ENCODE measurements at regions not wholly inside any gene's neighbourhood (a gene's known extent, or its start where the extent isn't known, plus 50 kb on each side); places are given as distances from the start of the nearest gene placed in this dataset.
A peak's percentile ranks its signal among the peaks of the same experiment; 100 is the strongest.
"Not testable (repeated sequence)": the region's sequence is repeated elsewhere in the genome, so short reads cannot be mapped to it uniquely, and the experiment has no call there.

GRCh38 chr2:193357508-193357907, 1162.8 kb upstream of the TMEFF2 start:
- H3K4me1 ChIP-seq (ENCODE audit: insufficient read depth, low read length) = no peaks in the 10 kb centered on the region
- H3K79me2 ChIP-seq (ENCODE audit: low read length) = no peaks in the 10 kb centered on the region
- no peak overlapping the region for H3K4me2 ChIP-seq (ENCODE audit: low read length)
- no peak overlapping the region for H3K9ac ChIP-seq (ENCODE audit: low read length)
- no peak for ATAC-seq
- no peaks in the 10 kb centered on the region for H4K20me1 ChIP-seq (ENCODE audit: low read length)
- no peak for DNase-seq
- POLR2A ChIA-PET (ENCODE audit: unreplicated experiment) = no interaction called here
- BruUV-seq (replicated peaks) = no TSS peak
- H3K4me3 ChIP-seq (ENCODE audit: low read length) = no peak overlapping the region
- H3K9me3 ChIP-seq (ENCODE audit: low read length) = no peaks in the 10 kb centered on the region
- CTCF ChIA-PET = no interaction called here
- no peak overlapping the region for H3K27ac ChIP-seq (ENCODE audit: low read length)
- H3K36me3 ChIP-seq (ENCODE audit: low read depth, low read length) = no peaks in the 10 kb centered on the region
- no peak for TF ChIP-seq EZH2 (IDR thresholded peaks at IDR 0.05; ENCODE audit: low read length, unreplicated experiment)
- H3K27me3 ChIP-seq (ENCODE audit: low read length) = no peaks in the 10 kb centered on the region
- intact Hi-C loops (cut with micrococcal nuclease) = no loop called here
- H3K9me2 ChIP-seq (replicated peaks; ENCODE audit: low read length) = no peaks in the 10 kb centered on the region
- no peaks in the 10 kb centered on the region for H3F3A ChIP-seq (ENCODE audit: low read length, unreplicated experiment)
- no peak overlapping the region for H2AFZ ChIP-seq (ENCODE audit: low read length)

GRCh38 chr2:193352665-193353242, 1158.0 kb upstream of the TMEFF2 start:
- H3K9me2 ChIP-seq (replicated peaks; ENCODE audit: low read length); H3F3A ChIP-seq (ENCODE audit: low read length, unreplicated experiment); H3K27ac ChIP-seq (ENCODE audit: low read length); H3K9me3 ChIP-seq (ENCODE audit: low read length); DNase-seq; H3K4me1 ChIP-seq (ENCODE audit: insufficient read depth, low read length); intact Hi-C loops (cut with micrococcal nuclease); H3K36me3 ChIP-seq (ENCODE audit: low read depth, low read length); H3K79me2 ChIP-seq (ENCODE audit: low read length); H3K9ac ChIP-seq (ENCODE audit: low read length); H3K4me2 ChIP-seq (ENCODE audit: low read length); ATAC-seq; H3K27me3 ChIP-seq (ENCODE audit: low read length); POLR2A ChIA-PET (ENCODE audit: unreplicated experiment); CTCF ChIA-PET; H3K4me3 ChIP-seq (ENCODE audit: low read length); H2AFZ ChIP-seq (ENCODE audit: low read length); BruUV-seq (replicated peaks); H4K20me1 ChIP-seq (ENCODE audit: low read length): not testable (repeated sequence)

GRCh38 chr2:193350509-193350908, 1155.8 kb upstream of the TMEFF2 start:
- no peak overlapping the region for H3K9ac ChIP-seq (ENCODE audit: low read length)
- no peaks in the 10 kb centered on the region for H3K79me2 ChIP-seq (ENCODE audit: low read length)
- H3K27ac ChIP-seq (ENCODE audit: low read length) = no peak overlapping the region
- no peaks in the 10 kb centered on the region for H3K36me3 ChIP-seq (ENCODE audit: low read depth, low read length)
- no peaks in the 10 kb centered on the region for H4K20me1 ChIP-seq (ENCODE audit: low read length)
- ATAC-seq (no peak), DNase-seq (no peak)
- H3K4me2 ChIP-seq (ENCODE audit: low read length) = no peak overlapping the region
- H3K9me2 ChIP-seq (replicated peaks; ENCODE audit: low read length) = no peaks in the 10 kb centered on the region
- H3K4me3 ChIP-seq (ENCODE audit: low read length) = no peak overlapping the region
- no peak overlapping the region for H2AFZ ChIP-seq (ENCODE audit: low read length)
- no TSS peak for BruUV-seq (replicated peaks)
- no peaks in the 10 kb centered on the region for H3F3A ChIP-seq (ENCODE audit: low read length, unreplicated experiment)
- H3K27me3 ChIP-seq (ENCODE audit: low read length) = no peaks in the 10 kb centered on the region
- intact Hi-C loops (cut with micrococcal nuclease) = no loop called here
- ChIA-PET CTCF (no interaction called here), POLR2A (ENCODE audit: unreplicated experiment) (interaction anchor here (0.6 kb wide), 1 partner anchor 273 kb away, joined by 4 read pairs; no protein-coding TSS in a partner anchor)
- no peak for TF ChIP-seq CTCF (conservative IDR thresholded peaks at IDR 0.05; ENCODE audit: low read depth, low read length)
- no peak for TF ChIP-seq EZH2 (IDR thresholded peaks at IDR 0.05; ENCODE audit: low read length, unreplicated experiment)
- TF ChIP-seq EZH2phosphoT487 (IDR thresholded peaks at IDR 0.05; ENCODE audit: borderline replicate concordance, low read length) = no peak
- no peaks in the 10 kb centered on the region for H3K4me1 ChIP-seq (ENCODE audit: insufficient read depth, low read length)
- H3K9me3 ChIP-seq (ENCODE audit: low read length) = no peaks in the 10 kb centered on the region

- CTCF ChIA-PET = interaction anchor here (0.6 kb wide), 1 partner anchor 1922 kb away, joined by 7 read pairs; no protein-coding TSS in a partner anchor
- Histone ChIP-seq H3K9me2 (replicated peaks; ENCODE audit: low read length) (no peaks in the 10 kb centered on the region), H3K4me2 (ENCODE audit: low read length) (no peak overlapping the region), H3K4me3 (ENCODE audit: low read length) (no peak overlapping the region), H3K36me3 (ENCODE audit: low read depth, low read length) (no peaks in the 10 kb centered on the region), H3K27ac (ENCODE audit: low read length) (no peak overlapping the region), H3K9me3 (ENCODE audit: low read length) (no peaks in the 10 kb centered on the region), H3K4me1 (ENCODE audit: insufficient read depth, low read length) (no peaks in the 10 kb centered on the region), H2AFZ (ENCODE audit: low read length) (peak overlapping the region; percentile 42; the same call in 1 of the 2 replicates), H4K20me1 (ENCODE audit: low read length) (no peaks in the 10 kb centered on the region), H3K27me3 (ENCODE audit: low read length) (no peaks in the 10 kb centered on the region), H3F3A (ENCODE audit: low read length, unreplicated experiment) (no peaks in the 10 kb centered on the region), H3K9ac (ENCODE audit: low read length) (no peak overlapping the region), H3K79me2 (ENCODE audit: low read length) (no peaks in the 10 kb centered on the region)
- ATAC-seq = no peak
- POLR2A ChIA-PET (ENCODE audit: unreplicated experiment) = no interaction called here
- DNase-seq = no peak
- TF ChIP-seq EZH2phosphoT487 (IDR thresholded peaks at IDR 0.05; ENCODE audit: borderline replicate concordance, low read length) (no peak), EZH2 (IDR thresholded peaks at IDR 0.05; ENCODE audit: low read length, unreplicated experiment) (no peak), CTCF (conservative IDR thresholded peaks at IDR 0.05; ENCODE audit: low read depth, low read length) (no peak)
- intact Hi-C loops (cut with micrococcal nuclease) = no loop called here
- BruUV-seq (replicated peaks) = no TSS peak
Measured at GRCh38 chr2:193349642-193350041, 1154.9 kb upstream of the TMEFF2 start.
